Stomach (tissue), 8 donors: ENCODE measurements at regions not wholly inside any gene's neighbourhood (a gene's known extent, or its start where the extent isn't known, plus 50 kb on each side); places are given as distances from the start of the nearest gene placed in this dataset.

Source experiments
- DNase-seq, 2 donors: peaks; one replicate each; pipeline versions ENCODE4 v3.0.0 to v3.0.0-alpha.2; 2013 to 2019
- H3K27ac ChIP-seq, 5 donors: fragments of 200-600 bp in 4 of 5; sonication (generic) in 4 of 5; one replicate each; pipeline ENCODE4 v1.5.1; 2013 to 2019; ENCODE audit warnings: mild to moderate bottlenecking in 1 of 5, moderate library complexity in 1 of 5
- H3K27me3 ChIP-seq, 3 donors: fragments of 200-600 bp; sonication (generic); one replicate each; pipeline ENCODE4 v1.5.1; 2017 to 2019; ENCODE audit warnings: mixed run types in 1 of 3
- H3K36me3 ChIP-seq, 4 donors: fragments of 200-600 bp; sonication (generic); 1 replicate in 3 of 4; 2 replicates in 1 of 4; pipeline ENCODE4 v1.5.1; 2016 to 2019
- H3K4me1 ChIP-seq, 4 donors: fragments of 200-600 bp; sonication (generic); one replicate each; pipeline ENCODE4 v1.5.1; 2016 to 2019
- H3K4me3 ChIP-seq, 4 donors: fragments of 200-600 bp; sonication (generic) in 3 of 4; one replicate each; pipeline ENCODE4 v1.5.1; 2016 to 2019; ENCODE audit warnings: mild to moderate bottlenecking in 1 of 4
- H3K9me3 ChIP-seq, 4 donors: fragments of 200-600 bp; sonication (generic); one replicate each; pipeline ENCODE4 v1.5.1; 2016 to 2019
- CTCF ChIP-seq, 7 experiments: fragments of 450-650 bp in 4 of 7; fragments of 200-600 bp in 3 of 7; sonication (generic) in 3 of 7; IDR thresholded peaks; one replicate each; pipeline ENCODE4 v1.5.1; 2016 to 2019; ENCODE audit warnings: antibody characterized with exemption in 7 of 7, control low read depth in 2 of 7, mild to moderate bottlenecking in 1 of 7
- EP300 ChIP-seq: sonication (generic); formaldehyde crosslinking; IDR thresholded peaks from one replicate; pipeline ENCODE4 v1.6.1; 2017; ENCODE audit warnings: antibody characterized with exemption
- POLR2A ChIP-seq, 4 donors: fragments of 450-650 bp; IDR thresholded peaks; one replicate each; pipeline ENCODE4 v1.6.1; 2016; ENCODE audit warnings: antibody characterized with exemption in 4 of 4, control low read depth in 2 of 4, mild to moderate bottlenecking in 1 of 4, moderate library complexity in 1 of 4
- POLR2AphosphoS5 ChIP-seq, 3 donors: sonication (generic); formaldehyde crosslinking; IDR thresholded peaks; one replicate each; pipeline ENCODE4 v1.6.1; 2016; ENCODE audit warnings: antibody characterized with exemption in 3 of 3
- WGBS, 5 donors: extraction: QIAGEN DNeasy Blood & Tissue Kit in 3 of 5; methylation state at CpG; one replicate each; pipeline versions ENCODE4 v1.1.5 to v1.1.7; 2013 to 2018; 5-methylcytosine and 5-hydroxymethylcytosine counted together
- intact Hi-C: fragments of 100-400 bp; cut with DNase I; formaldehyde crosslinking; loops from one replicate; pipeline ENCODE4 v1.15.1; 2023; ENCODE audit warnings: low total_unique reads
- small RNA-seq, 4 donors: library from RNA; depleted of rRNA; stranded (forward); fragments of <200 nt; gene quantifications; one replicate each; pipeline ENCODE3, GENCODE V24; 2016
- donor health status: healthy with polysubstance abuse.
- donor health status: Bipolar disorder and iron deficiency.
- donor health status: healthy.

GRCh38 chr14:28707814-28708213 lies 58.8 kb upstream of the FOXG1 start:
- H3K4me1 ChIP-seq, result no peaks in the 10 kb centered on the region
- no peak for TF ChIP-seq POLR2A (IDR thresholded peaks at IDR 0.05)
- TF ChIP-seq EP300, result no peak
- TF ChIP-seq CTCF (IDR thresholded peaks at IDR 0.05), result no peak
- no peak for TF ChIP-seq POLR2AphosphoS5 (IDR thresholded peaks at IDR 0.05)
- H3K9me3 ChIP-seq, result peaks cover 0 to 13% (median 6%) of the 10 kb centered on the region in 4 donors
- 47 to 77% (median 75%) methylated on average over 2 of the region's 2 CpGs for WGBS, 5 donors
- no peak for DNase-seq
- H3K4me3 ChIP-seq, result no peak overlapping the region
- no peaks in the 10 kb centered on the region for H3K36me3 ChIP-seq
- intact Hi-C loops, result no loop called here
- H3K27me3 ChIP-seq, result no peaks in the 10 kb centered on the region
- H3K27ac ChIP-seq, result no peak overlapping the region

DNA sequence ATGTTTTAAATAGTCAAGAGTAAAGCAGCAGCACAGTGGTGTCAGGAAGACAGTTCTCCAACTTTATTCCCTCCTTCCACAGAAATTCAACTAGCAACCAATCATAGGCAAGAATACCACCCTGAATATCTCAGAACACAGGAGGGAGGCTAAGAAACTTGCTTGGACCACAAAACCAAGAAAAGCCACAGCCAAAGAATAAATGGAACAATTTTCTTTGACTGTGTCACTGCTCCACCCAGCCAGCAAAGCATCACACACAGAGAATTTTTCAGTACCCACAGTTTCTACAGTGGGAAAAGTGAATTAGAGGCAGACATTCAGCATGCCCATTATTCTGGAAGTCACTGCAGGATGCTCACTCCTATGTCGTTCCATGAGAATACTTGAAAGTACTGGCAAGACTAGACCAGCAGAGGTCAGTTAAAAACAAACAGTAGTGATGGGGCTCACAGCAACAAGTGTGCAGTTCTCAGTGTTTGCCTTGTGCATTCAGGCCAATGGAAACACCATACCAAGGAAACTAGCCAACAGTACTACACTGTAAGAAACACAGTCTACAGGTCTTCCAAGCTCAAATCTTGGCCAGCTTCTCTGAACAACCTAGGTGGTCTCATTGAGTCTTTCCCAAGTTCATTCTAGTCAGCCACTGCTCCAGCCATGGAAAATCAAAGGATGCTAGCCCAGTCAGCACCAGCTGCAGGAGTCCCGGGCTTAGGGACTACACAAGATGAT lies 56.8 kb upstream of the FOXG1 start:
- intact Hi-C loops, result no loop called here

More for the DNA sequence above, 56.8 kb upstream of the FOXG1 start:
- DNase-seq, result no peak
- Histone ChIP-seq H3K4me3 (no peak overlapping the region), H3K27ac (no peak overlapping the region), H3K4me1 (no peaks in the 10 kb centered on the region), H3K36me3 (no peaks in the 10 kb centered on the region), H3K9me3 (peaks cover 0 to 13% (median 6%) of the 10 kb centered on the region in 4 donors), H3K27me3 (no peaks in the 10 kb centered on the region)
- WGBS, 5 donors, result 43 to 59% (median 50%) methylated on average over 2 of the region's 2 CpGs
- no peak for TF ChIP-seq EP300
- no peak for TF ChIP-seq POLR2AphosphoS5 (IDR thresholded peaks at IDR 0.05)
- no peak for TF ChIP-seq CTCF (IDR thresholded peaks at IDR 0.05)
- no peak for TF ChIP-seq POLR2A (IDR thresholded peaks at IDR 0.05)

Small RNAs in the stretch of these regions (small RNA-seq; reads per million reads assigned to genes)
- gene EIF4A1P12 (0 reads per million in 4 donors), gene MIR3171 (0 reads per million in 4 donors), gene MIR4307 (0 reads per million in 4 donors)
